OCI-LY3 (cell line): ENCODE measurements at regions not wholly inside any gene's neighbourhood (a gene's known extent, or its start where the extent isn't known, plus 50 kb on each side); places are given as distances from the start of the nearest gene placed in this dataset.

Experiments
- H2AFZ ChIP-seq: fragments of 200-600, 300-600 bp; shearing (Covaris generic); 2 replicates; pipeline ENCODE4 v1.6.0; 2014; ENCODE audit warnings: antibody characterized with exemption, low read depth, low read length
- H3K27ac ChIP-seq: fragments of 200-600, 300-600 bp; sonication (generic); 2 replicates; pipeline ENCODE4 v1.5.1; 2014; ENCODE audit warnings: mild to moderate bottlenecking, low read length, moderate library complexity, mixed read lengths
- H3K27me3 ChIP-seq: fragments of 200-600, 300-600 bp; sonication (generic); 2 replicates; pipeline ENCODE4 v1.6.1; 2014; ENCODE audit warnings: low read depth, low read length, mixed read lengths
- H3K36me3 ChIP-seq: fragments of 200-600, 300-600 bp; sonication (generic); replicated peaks from 2 replicates; pipeline ENCODE3; 2014; ENCODE audit warnings: low read depth, low read length, mixed read lengths
- H3K4me1 ChIP-seq: fragments of 300-600, 200-600 bp; sonication (generic); 2 replicates; pipeline ENCODE4 v1.6.1; 2014; ENCODE audit warnings: low read length, mixed read lengths
- H3K4me2 ChIP-seq: fragments of 200-600, 300-600 bp; sonication (generic); 2 replicates; pipeline ENCODE4 v1.6.1; 2014; ENCODE audit warnings: low read length, mixed read lengths
- H3K4me3 ChIP-seq: fragments of 300-600, 200-600 bp; sonication (generic); 2 replicates; pipeline ENCODE4 v1.5.1; 2014; ENCODE audit warnings: antibody characterized with exemption, mild to moderate bottlenecking, low read length, moderate library complexity
- H3K79me2 ChIP-seq: fragments of 300-600, 200-600 bp; shearing (Covaris generic); 2 replicates; pipeline ENCODE4 v1.6.1; 2014; ENCODE audit warnings: mild to moderate bottlenecking, low read length, mixed read lengths
- H3K9ac ChIP-seq: fragments of 300-600, 200-600 bp; shearing (Covaris generic); 2 replicates; pipeline ENCODE4 v1.6.0; 2014; ENCODE audit warnings: mild to moderate bottlenecking, low read length, moderate library complexity
- H3K9me3 ChIP-seq: fragments of 200-600, 300-600 bp; shearing (Covaris generic); 2 replicates; pipeline ENCODE4 v1.6.1; 2014; ENCODE audit warnings: low read length, mixed read lengths; ENCODE audit not compliant: insufficient read depth
- H4K20me1 ChIP-seq: fragments of 200-600, 300-600 bp; sonication (generic); 2 replicates; pipeline ENCODE4 v1.6.1; 2016; ENCODE audit warnings: low read length, mixed read lengths; ENCODE audit not compliant: insufficient read depth
- EZH2phosphoT487 ChIP-seq: fragments of 200-600 bp; shearing (Covaris generic); IDR thresholded peaks from 2 replicates; pipeline ENCODE4 v1.6.1; 2018; ENCODE audit warnings: antibody characterized with exemption, mixed run types, low read depth
- TF ChIP-seq, protein P1 (sequence below): fragments of 200-600, 300-600 bp; sonication (generic); IDR thresholded peaks from 2 replicates; pipeline ENCODE4 v1.5.1; 2014; ENCODE audit warnings: antibody characterized with exemption, low read length, low read depth

DNA sequence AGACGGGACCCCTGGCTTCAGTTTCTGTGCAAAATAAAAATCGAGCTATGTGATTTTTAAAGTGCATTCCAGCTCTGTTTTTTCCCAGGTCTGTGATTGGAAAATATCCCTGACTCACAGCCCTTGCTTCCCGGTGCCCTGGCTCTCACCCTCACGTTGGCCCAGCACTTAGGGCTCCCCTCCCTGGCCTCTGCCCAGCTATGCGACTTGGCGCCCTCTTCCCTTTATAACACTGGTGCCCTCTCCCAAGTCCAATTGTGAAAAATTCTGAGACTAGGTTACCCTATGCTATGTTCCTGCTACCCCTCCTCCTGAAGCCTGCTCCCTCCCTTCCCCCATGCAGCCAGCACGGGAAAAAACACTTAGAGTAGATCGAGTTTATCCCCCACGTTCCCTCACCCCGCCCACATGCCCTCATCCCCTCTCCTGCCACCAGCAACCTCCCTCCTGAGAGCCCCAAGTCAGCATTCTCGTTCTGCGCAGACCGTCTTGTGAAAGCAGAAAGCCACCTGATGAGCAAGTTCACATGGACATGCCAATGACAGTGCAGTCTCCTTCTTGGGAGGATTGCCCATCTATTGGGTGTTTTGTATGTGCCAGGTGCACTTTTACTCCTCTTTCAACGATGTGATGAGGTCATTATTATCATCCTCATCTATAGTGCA, 228.8 kb downstream of the VAPA start:
- no peak overlapping the region for H3K27ac ChIP-seq

DNA sequence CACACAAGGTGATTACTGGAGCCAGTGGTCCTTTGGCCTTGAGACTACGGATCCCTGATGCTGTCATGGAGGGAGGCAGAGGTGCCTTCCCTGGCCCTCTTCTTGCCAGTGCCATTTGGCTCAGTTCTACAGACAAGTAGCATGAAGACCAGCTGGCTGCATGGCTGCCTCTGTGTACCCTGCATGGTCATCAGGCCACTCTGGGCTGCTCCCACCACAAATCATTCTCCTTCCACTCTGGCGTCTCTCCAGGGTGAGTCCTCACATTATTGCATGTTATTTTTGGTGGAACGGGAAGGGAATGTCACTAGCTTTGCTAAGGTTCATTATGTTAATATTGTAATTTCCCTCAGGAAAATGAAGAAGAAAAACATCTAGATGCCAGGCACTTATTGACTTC, 229.8 kb downstream of the VAPA start:
- Histone ChIP-seq H2AFZ (no peak overlapping the region), H3K27me3 (no peaks in the 10 kb centered on the region), H3K9ac (no peak overlapping the region), H4K20me1 (no peaks in the 10 kb centered on the region), H3K4me2 (no peak overlapping the region), H3K9me3 (no peaks in the 10 kb centered on the region), H3K79me2 (no peaks in the 10 kb centered on the region), H3K4me1 (no peaks in the 10 kb centered on the region), H3K27ac (no peak overlapping the region), H3K4me3 (no peak overlapping the region), H3K36me3 (no peaks in the 10 kb centered on the region)
- TF ChIP-seq, protein P1, sequence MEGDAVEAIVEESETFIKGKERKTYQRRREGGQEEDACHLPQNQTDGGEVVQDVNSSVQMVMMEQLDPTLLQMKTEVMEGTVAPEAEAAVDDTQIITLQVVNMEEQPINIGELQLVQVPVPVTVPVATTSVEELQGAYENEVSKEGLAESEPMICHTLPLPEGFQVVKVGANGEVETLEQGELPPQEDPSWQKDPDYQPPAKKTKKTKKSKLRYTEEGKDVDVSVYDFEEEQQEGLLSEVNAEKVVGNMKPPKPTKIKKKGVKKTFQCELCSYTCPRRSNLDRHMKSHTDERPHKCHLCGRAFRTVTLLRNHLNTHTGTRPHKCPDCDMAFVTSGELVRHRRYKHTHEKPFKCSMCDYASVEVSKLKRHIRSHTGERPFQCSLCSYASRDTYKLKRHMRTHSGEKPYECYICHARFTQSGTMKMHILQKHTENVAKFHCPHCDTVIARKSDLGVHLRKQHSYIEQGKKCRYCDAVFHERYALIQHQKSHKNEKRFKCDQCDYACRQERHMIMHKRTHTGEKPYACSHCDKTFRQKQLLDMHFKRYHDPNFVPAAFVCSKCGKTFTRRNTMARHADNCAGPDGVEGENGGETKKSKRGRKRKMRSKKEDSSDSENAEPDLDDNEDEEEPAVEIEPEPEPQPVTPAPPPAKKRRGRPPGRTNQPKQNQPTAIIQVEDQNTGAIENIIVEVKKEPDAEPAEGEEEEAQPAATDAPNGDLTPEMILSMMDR, result no peak
- TF ChIP-seq EZH2phosphoT487, result no peak

More for the DNA sequence above, 228.8 kb downstream of the VAPA start:
- H3K9ac ChIP-seq, result no peak overlapping the region
- no peaks in the 10 kb centered on the region for H3K4me1 ChIP-seq
- H2AFZ ChIP-seq, result no peak overlapping the region
- no peaks in the 10 kb centered on the region for H3K9me3 ChIP-seq
- no peaks in the 10 kb centered on the region for H4K20me1 ChIP-seq
- H3K79me2 ChIP-seq, result no peaks in the 10 kb centered on the region
- H3K4me3 ChIP-seq, result no peak overlapping the region
- H3K36me3 ChIP-seq, result no peaks in the 10 kb centered on the region
- TF ChIP-seq, protein P1, result no peak
- no peak for TF ChIP-seq EZH2phosphoT487
- no peaks in the 10 kb centered on the region for H3K27me3 ChIP-seq
- no peak overlapping the region for H3K4me2 ChIP-seq

DNA sequence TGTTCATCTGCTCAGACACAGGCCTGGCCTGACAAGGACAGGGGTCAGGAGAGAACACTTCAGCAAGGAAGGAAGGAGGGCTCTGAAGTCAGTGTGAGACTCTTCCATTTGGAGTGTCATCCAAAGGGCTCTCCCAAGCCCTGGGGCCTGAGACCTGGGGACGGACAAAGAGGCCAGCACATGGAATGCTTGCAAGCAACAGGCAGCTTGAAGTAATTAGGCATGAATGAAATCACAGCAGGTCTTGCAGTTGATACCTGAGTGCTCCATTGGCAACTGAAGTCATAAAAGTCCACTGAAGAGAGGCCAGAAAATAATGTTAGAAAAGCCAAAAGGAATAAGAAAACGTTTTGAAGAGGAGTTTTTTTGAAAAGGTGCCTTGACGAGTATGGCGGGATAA, 231.7 kb downstream of the VAPA start:
- Histone ChIP-seq H3K9me3 (no peaks in the 10 kb centered on the region), H3K4me3 (no peak overlapping the region), H3K27me3 (no peaks in the 10 kb centered on the region), H3K79me2 (no peaks in the 10 kb centered on the region), H2AFZ (no peak overlapping the region), H3K27ac (no peak overlapping the region), H3K4me2 (no peak overlapping the region), H3K9ac (no peak overlapping the region), H4K20me1 (no peaks in the 10 kb centered on the region), H3K4me1 (no peaks in the 10 kb centered on the region), H3K36me3 (no peaks in the 10 kb centered on the region)
- no peak for TF ChIP-seq EZH2phosphoT487
- TF ChIP-seq, protein P1, result no peak

DNA sequence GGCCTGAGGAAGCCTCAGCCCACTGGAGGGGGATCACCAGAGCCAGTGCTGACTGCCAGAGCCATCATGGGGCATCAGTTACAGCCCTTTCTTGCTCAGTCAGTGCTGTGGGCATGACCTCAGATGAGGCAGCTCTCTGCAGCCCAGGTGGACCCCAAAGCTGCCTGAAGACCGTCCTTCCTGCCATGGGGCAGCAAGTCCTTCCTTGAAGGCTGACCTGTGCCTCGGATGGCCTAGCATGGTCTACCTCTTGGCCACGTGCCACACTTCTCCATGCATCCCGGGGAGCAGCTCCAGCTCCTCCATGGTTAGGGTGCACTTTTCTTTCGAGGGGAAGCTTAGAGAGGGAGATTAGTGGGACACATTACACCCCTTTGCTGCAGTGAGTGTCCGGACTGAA, 233.4 kb downstream of the VAPA start:
- Histone ChIP-seq H3K9ac (no peak overlapping the region), H3K9me3 (no peaks in the 10 kb centered on the region), H3K79me2 (no peaks in the 10 kb centered on the region), H3K27ac (no peak overlapping the region), H4K20me1 (no peaks in the 10 kb centered on the region), H3K36me3 (no peaks in the 10 kb centered on the region), H3K27me3 (no peaks in the 10 kb centered on the region), H3K4me3 (no peak overlapping the region), H3K4me2 (no peak overlapping the region), H2AFZ (no peak overlapping the region), H3K4me1 (no peaks in the 10 kb centered on the region)
- TF ChIP-seq, protein P1, result no peak
- no peak for TF ChIP-seq EZH2phosphoT487
